A204.1 (cell line): ENCODE measurements at regions not wholly inside any gene's neighbourhood (a gene's known extent, or its start where the extent isn't known, plus 50 kb on each side); places are given as distances from the start of the nearest gene placed in this dataset.
"Not testable (repeated sequence)": the region's sequence is repeated elsewhere in the genome, so short reads cannot be mapped to it uniquely, and the experiment has no call there.

Experiments used
- FAIRE-seq: peaks from 2 replicates; lab custom pipeline; 2012; peaks lifted over from hg19 to GRCh38; lab: Jason Lieb, UNC

- FAIRE-seq, result no peak
Observed at GRCh38 chr2:192947352-192947751, 752.6 kb upstream of the TMEFF2 start.

DNA sequence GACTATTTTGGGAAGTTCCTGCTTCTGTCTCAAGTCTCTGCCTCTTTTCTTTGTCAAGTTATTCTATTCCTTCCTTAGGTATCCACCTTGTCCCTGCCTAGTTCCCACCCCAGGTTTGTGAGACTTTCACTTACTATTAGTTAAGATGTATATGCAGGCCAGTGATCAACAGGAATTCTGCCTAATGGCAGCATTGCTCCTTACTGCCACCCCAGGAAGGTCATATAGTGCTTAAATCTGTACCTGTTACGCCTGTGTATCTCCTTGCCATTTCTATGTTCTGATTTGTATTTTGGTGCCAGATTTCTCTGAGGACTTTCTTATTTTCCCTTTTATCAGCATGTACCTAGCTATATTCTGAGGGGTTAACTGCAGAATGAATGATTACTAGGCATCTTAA, 746.0 kb upstream of the TMEFF2 start:
- FAIRE-seq, result no peak

DNA sequence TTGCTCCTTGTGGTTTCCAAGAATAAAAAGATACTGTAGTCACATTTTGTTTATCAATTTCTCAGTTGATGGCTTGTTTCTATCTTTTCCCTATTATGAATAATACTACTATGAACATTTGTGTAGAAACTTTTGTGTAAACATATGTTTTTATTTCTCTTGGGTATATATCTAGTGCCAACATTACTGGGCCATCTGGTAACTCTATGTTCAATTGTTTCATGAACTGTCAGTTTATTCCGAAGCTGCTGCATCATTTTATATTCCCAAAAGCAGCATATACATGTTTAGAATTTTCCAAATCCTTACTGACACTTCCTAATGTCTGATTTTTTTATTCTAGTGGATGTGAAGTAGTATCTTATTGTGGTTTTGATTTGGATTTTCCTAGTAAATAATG, 737.6 kb upstream of the TMEFF2 start:
- FAIRE-seq, result no peak

GRCh38 chr2:192921631-192922030, 726.9 kb upstream of the TMEFF2 start:
- not testable (repeated sequence) for FAIRE-seq

- FAIRE-seq, result no peak
Observed at GRCh38 chr2:192901446-192901845, 706.7 kb upstream of the TMEFF2 start.

GRCh38 chr2:192899466-192899865, 704.7 kb upstream of the TMEFF2 start:
- FAIRE-seq, result no peak

GRCh38 chr2:192893976-192894375, 699.2 kb upstream of the TMEFF2 start:
- not testable (repeated sequence) for FAIRE-seq

- FAIRE-seq, result no peak
Observed at GRCh38 chr2:192888109-192888508, 693.4 kb upstream of the TMEFF2 start.

- no peak for FAIRE-seq
Observed at GRCh38 chr2:192887337-192887736, 692.6 kb upstream of the TMEFF2 start.

DNA sequence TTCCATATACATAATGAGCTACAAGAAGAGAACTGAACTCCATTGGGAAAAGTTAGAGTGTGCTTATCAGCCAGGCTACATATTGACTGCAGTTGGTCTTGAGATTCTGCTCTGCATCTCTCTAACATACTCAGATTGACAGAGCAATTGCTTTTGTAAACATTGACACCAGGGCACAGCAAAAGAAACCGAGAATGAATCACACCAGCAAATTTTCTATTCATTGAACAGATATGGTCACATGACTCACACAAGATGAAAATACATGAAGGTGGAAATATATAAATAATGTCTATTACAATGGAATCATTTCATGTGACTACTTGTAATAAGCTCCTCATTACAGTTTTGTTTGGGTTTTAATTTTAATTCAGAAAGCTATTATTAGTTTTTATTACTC, 691.9 kb upstream of the TMEFF2 start:
- no peak for FAIRE-seq

DNA sequence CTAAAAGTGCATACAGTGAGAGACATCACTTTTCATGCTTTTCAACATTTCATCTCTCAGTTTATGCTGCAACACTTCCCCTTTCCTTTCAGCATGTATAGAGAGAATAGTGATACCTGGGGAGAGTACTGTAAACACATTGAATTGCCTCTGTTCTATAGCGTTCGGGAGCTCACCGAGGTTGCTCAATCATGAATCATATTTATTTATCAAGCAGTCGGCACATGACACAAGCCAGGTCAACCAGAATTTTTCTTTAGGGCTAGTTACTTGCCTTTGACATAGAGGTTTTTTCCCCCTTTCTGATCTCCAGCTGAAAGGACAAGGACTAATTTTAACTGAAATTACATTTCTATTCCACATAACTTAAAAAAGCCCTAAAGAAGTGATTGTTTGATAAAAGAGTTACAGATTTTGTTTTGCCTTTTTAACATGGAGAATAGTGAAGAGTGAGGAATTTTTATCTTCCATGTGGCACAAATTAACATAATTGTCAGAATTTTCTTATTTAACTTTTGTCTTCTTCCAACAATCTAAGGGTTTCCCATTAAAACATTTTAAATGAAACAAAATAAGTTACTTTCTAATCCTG, 690.9 kb upstream of the TMEFF2 start:
- no peak for FAIRE-seq

- FAIRE-seq, result no peak
Observed at GRCh38 chr2:192877159-192877558, 682.4 kb upstream of the TMEFF2 start.

DNA sequence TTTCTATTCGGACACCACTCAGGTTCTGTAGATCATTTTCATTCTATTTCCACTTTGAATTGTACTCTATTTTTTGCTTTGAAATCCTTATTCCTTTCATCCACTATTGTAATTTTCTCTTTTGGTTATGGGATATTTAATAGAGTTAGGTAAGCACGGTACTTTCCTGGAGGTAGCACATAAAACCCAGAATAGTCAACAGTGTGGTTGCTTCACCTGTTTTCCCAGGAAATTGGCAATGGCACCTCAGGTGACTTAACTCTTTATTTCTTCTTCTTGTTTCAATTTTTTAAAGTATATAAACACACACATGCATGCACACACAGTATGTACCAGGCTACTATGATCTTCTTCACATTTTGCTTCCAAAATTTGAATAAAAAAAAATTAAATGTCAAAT, 682.0 kb upstream of the TMEFF2 start:
- no peak for FAIRE-seq

GRCh38 chr2:192854706-192855105, 660.0 kb upstream of the TMEFF2 start:
- FAIRE-seq, result no peak

- FAIRE-seq, result no peak
Observed at GRCh38 chr2:192854031-192854430, 659.3 kb upstream of the TMEFF2 start.

GRCh38 chr2:192828947-192829346, 634.2 kb upstream of the TMEFF2 start:
- FAIRE-seq, result no peak

GRCh38 chr2:192828175-192828574, 633.4 kb upstream of the TMEFF2 start:
- FAIRE-seq, result no peak

DNA sequence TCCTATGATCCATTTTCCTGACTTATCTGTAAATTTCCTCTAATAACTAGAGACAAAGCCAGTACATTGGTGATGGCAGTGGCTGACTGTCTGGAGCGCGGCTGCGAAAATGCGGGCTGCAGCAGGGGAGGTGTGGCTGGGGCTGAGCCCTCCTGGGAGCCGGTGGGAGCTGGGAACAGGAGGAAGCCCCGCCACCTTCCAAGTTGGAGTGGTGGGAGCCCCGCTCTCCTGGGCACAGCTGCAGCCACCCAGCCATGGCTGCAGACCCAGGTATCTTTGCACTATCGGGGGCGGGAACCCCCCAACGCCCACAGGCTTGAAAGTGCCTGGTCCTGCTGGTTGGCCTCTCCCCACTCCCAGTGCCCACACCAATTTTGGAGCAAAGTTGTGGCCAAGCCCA, 633.0 kb upstream of the TMEFF2 start:
- FAIRE-seq, result no peak

GRCh38 chr2:192814376-192814775, 619.6 kb upstream of the TMEFF2 start:
- no peak for FAIRE-seq

DNA sequence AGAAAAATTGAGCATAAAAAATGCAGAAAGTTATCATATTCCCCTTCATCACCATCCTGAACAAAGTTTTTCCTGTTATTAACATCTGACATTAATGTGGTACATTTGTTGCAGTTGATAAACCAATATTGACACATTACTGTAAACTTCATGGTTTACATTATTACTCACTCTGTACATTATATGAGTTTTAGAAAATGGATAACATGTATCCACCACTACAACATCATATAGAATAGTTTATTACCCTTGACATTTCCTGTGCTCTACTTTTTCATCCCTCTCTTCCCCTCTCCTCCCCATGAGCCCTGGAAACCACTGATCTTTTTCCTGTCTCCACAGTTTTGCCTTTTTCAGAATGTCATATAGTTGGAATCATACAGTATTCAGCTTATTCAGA, 618.6 kb upstream of the TMEFF2 start:
- no peak for FAIRE-seq

DNA sequence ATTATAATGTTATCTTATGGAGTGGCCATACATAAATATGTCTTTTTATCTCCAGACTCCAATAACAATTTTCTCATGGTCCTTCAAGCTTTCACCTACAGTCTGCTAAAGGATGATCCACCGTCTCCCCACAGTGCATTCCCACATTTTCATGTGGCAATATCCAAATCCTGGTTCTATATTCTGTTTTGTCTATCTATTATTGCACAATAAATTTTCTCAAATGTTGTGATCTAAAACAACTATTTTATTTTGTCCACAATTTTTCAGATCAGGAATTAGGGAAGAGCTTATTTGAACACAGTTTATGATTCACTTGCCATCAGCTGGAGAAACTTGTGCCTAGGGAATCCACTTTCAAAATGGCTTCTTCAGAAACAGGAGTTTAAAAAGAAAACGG, 614.4 kb upstream of the TMEFF2 start:
- FAIRE-seq, result no peak

DNA sequence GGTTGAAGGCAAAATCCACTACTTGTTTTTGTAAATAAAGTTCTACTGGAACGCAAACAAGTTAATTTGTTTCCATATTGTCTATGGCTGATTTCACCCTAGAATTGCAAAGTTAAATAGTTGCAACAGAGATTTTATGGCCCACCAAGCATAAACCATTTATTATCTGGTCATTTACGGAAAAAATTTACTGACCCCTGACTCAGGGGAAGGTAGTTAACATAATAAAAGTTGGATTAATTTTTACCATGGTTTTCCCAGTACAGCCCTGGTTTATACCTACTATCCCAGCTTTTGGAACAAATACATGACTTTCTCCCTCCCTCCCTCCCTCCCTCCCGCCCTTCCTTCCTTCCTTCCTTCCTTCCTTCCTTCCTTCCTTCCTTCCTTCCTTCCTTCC, 588.9 kb upstream of the TMEFF2 start:
- FAIRE-seq, result no peak

DNA sequence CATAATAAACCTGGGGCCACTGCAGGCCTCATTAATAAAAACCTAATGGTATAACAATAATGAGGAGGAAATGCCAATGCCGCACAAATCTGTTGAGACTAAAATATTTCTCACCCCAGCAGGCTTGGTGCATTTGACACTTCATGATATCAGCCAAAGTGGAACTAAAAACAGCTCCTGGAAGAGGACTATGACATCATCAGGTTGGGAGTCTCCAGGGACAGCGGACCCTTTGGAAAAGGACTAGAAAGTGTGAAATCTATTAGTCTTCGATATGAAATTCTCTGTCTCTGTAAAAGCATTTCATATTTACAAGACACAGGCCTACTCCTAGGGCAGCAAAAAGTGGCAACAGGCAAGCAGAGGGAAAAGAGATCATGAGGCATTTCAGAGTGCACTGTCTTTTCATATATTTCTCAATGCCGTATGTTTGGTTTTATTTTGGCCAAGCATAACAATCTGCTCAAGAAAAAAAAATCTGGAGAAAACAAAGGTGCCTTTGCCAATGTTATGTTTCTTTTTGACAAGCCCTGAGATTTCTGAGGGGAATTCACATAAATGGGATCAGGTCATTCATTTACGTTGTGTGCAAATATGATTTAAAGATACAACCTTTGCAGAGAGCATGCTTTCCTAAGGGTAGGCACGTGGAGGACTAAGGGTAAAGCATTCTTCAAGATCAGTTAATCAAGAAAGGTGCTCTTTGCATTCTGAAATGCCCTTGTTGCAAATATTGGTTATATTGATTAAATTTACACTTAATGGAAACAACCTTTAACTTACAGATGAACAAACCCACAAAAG, 580.9 kb upstream of the TMEFF2 start:
- FAIRE-seq, result no peak

- no peak for FAIRE-seq
Observed at GRCh38 chr2:192775011-192775410, 580.3 kb upstream of the TMEFF2 start.
